Sigmoid colon (tissue), 4 donors: ENCODE measurements at regions not wholly inside any gene's neighbourhood (a gene's known extent, or its start where the extent isn't known, plus 50 kb on each side); places are given as distances from the start of the nearest gene placed in this dataset.

Source experiments
- CTCF ChIP-seq, 4 experiments: fragments of 450-650 bp in 3 of 4; fragments of 200-600 bp in 1 of 4; IDR thresholded peaks; one replicate each; pipeline ENCODE4 v1.5.1; 2016 to 2019; ENCODE audit warnings: antibody characterized with exemption in 4 of 4, mild to moderate bottlenecking in 3 of 4, moderate library complexity in 2 of 4
- POLR2A ChIP-seq, 2 donors: fragments of 450-650 bp; IDR thresholded peaks; one replicate each; pipeline ENCODE4 v1.6.1; 2016; ENCODE audit warnings: antibody characterized with exemption in 2 of 2, mild to moderate bottlenecking in 2 of 2, moderate library complexity in 2 of 2
- POLR2AphosphoS5 ChIP-seq, 4 donors: sonication (generic); formaldehyde crosslinking; IDR thresholded peaks; one replicate each; pipeline ENCODE4 v1.6.1; 2017; ENCODE audit warnings: antibody characterized with exemption in 4 of 4

- TF ChIP-seq CTCF (IDR thresholded peaks at IDR 0.05) (no peak), POLR2AphosphoS5 (IDR thresholded peaks at IDR 0.05) (no peak), POLR2A (IDR thresholded peaks at IDR 0.05) (no peak)
These were observed 258.4 kb upstream of the DAPK1 start for GRCh38 chr9:87239312-87239711.
